Stimulated activated CD4-positive, alpha-beta T cell treated with anti-CD3 and anti-CD28 coated beads, Interleukin-4, amount 100 ng/mL, for 24 hours (primary cell): ENCODE measurements at regions not wholly inside any gene's neighbourhood (a gene's known extent, or its start where the extent isn't known, plus 50 kb on each side); places are given as distances from the start of the nearest gene placed in this dataset.
"Not testable (repeated sequence)": the region's sequence is repeated elsewhere in the genome, so short reads cannot be mapped to it uniquely, and the experiment has no call there.

Source experiments
- DNase-seq: peaks from one replicate; pipeline ENCODE4 v3.0.0-alpha.2; 2020

- DNase-seq = not testable (repeated sequence)
Measured at GRCh38 chr5:34189752-34190411, 146.9 kb upstream of the C1QTNF3 start.

DNA sequence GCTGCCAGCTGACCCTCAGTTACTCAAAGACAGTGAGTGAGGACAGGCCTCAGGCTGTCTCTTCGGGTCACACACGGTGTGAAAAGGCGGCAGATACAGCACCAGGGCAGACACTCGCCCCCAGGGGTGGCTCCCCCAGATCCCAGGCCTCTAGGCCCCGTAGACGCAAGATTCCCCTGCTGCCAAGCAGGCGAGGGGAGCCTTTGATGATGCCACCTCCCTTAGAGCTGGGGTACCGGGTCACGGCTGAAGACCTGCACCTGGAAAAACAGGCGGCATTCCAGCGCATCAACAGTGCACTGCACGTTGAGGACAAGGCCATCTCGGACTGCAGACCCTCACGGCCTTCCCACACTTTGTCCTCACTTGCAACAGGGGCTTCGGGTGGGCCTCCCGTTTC lies 147.5 kb upstream of the C1QTNF3 start:
- not testable (repeated sequence) for DNase-seq

- DNase-seq = not testable (repeated sequence)
Measured at GRCh38 chr5:34191279-34191744, 148.3 kb upstream of the C1QTNF3 start.

GRCh38 chr5:34192064-34192922 lies 149.3 kb upstream of the C1QTNF3 start:
- DNase-seq = not testable (repeated sequence)

DNA sequence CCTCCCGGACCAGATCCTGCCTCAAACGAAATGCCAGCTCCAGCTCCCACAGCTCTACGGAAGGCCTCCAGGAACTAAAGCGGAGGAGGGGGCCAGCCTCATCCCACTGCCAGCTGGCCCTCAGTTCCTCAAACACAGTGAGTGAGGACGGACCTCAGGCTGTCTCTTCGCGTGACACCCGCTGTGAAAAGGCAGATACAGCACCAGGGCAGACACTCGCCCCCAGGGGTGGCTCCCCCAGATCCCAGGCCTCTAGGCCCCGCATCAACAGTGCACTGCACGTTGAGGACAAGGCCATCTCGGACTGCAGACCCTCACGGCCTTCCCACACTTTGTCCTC lies 149.9 kb upstream of the C1QTNF3 start:
- not testable (repeated sequence) for DNase-seq

- not testable (repeated sequence) for DNase-seq
Measured at GRCh38 chr5:34193297-34193696, 150.3 kb upstream of the C1QTNF3 start.

DNA sequence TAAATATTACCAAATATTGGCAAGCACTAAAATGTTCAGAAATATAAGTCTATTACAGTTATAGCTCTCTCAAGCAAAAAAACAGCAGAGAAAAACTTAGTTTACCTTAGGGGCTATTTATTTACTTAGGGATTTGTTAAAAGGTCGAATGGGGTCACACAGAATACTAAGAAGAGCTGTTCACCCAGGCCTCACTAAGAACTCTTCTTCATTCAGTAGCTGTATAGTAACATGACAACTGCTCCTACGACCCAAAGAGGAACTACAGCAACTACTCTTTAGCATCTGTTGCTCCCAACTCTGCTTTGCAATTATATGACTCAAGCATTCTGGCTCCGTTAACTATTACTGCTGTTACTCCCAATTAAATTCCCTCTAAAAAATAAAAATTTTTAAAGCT lies 150.8 kb upstream of the C1QTNF3 start:
- not testable (repeated sequence) for DNase-seq

- not testable (repeated sequence) for DNase-seq
Measured at GRCh38 chr5:34196091-34196490, 153.1 kb upstream of the C1QTNF3 start.

GRCh38 chr5:34205347-34205746 lies 162.3 kb upstream of the C1QTNF3 start:
- DNase-seq = not testable (repeated sequence)

- DNase-seq = not testable (repeated sequence)
Measured at GRCh38 chr5:34217386-34217785, 174.4 kb upstream of the C1QTNF3 start.

DNA sequence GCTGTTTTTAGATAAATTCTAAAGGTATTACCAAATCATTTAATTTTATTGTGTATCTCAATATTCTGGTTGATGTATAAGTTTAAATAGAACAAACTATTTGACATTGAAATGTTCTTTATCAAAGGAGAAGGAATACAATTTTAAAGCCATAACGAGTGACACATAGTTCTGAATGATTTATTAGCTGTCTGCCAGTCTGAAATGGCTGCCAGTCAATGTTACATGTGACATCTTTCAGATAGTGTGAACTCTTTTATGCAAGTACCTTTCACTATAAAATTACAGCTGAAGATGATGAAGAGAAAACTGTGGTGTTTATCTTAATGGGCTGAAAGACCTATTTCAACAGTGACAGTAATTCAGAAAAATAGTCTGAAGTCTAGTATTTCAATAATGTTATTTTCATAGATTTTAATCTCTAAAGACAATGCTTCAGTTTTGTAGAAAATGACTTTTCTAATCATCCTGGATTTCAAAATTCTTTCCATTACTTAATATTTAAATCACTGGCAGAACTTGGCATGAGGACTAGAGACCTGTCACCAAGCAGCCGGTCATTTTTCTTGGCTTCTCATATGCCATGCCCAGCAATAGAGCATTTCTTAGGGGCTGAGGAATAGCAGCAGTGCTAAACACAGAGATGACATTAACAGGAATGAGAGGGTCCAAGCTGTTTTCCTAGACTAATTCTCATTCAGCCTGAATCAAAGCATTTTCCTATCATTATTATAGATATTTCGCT lies 178.5 kb upstream of the C1QTNF3 start:
- not testable (repeated sequence) for DNase-seq

GRCh38 chr5:34223158-34223557 lies 180.1 kb upstream of the C1QTNF3 start:
- not testable (repeated sequence) for DNase-seq

- DNase-seq = not testable (repeated sequence)
Measured at GRCh38 chr5:34230402-34230801, 187.4 kb upstream of the C1QTNF3 start.

GRCh38 chr5:34243802-34244201 lies 200.8 kb upstream of the C1QTNF3 start:
- not testable (repeated sequence) for DNase-seq

- peak; percentile 76 for DNase-seq
Measured at GRCh38 chr5:34244281-34245031, 201.4 kb upstream of the C1QTNF3 start.

GRCh38 chr5:34245032-34245394 lies 202.0 kb upstream of the C1QTNF3 start:
- not testable (repeated sequence) for DNase-seq

DNA sequence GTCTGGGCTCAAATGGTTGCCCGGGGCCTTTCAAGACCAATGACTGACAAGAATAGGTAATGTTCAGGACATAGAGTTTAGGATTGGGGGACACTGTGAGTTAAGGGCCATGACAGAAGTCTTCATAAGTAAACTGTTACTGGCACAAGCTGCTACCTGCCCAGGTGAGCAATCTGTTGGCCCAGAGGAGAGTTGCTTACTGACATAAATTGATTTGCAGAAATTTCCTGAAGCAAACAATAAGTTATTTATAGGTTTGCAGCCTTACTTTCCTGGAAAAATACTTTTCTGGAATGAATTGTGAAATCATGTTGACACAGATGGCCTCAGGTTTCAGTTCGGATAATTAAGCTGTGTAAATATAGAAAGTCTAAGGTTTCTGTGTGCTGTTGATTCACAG lies 202.8 kb upstream of the C1QTNF3 start:
- DNase-seq = not testable (repeated sequence)

DNA sequence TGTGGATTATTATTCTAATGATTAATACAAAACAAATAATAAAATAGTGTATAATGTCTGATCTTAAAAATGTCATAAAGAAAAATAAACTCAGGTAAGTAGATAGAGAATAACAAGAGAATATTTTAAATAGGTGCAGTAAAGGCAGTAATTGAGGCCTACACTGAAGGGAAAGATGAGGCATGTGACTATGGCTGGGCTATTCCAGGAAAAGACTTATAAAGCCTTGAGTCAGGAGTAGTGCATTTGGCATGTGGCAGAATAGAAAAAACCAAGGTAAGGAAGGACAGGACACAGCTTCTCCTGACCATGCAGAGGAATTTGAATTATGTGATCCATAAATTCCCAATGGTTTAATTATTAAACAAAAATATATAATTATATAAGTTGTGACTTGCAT lies 215.6 kb upstream of the C1QTNF3 start:
- not testable (repeated sequence) for DNase-seq

DNA sequence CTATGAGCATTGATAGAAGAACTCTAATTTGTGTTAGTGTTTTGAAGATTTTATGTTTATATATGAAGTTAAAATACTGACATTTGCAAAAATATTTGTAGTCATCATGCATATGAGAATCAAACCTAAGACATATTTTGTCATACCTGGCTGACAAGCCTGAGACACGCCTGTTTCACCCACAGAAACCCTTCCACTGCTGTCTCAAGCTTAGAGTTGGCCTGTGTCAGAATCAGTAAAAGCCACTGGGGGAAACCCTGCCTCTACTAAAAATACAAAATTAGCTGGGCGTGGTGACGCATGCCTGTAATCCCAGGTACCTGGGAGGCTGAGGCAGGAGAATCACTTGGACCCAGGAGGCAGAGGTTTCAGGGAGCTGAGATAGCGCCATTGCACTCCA lies 218.0 kb upstream of the C1QTNF3 start:
- not testable (repeated sequence) for DNase-seq

DNA sequence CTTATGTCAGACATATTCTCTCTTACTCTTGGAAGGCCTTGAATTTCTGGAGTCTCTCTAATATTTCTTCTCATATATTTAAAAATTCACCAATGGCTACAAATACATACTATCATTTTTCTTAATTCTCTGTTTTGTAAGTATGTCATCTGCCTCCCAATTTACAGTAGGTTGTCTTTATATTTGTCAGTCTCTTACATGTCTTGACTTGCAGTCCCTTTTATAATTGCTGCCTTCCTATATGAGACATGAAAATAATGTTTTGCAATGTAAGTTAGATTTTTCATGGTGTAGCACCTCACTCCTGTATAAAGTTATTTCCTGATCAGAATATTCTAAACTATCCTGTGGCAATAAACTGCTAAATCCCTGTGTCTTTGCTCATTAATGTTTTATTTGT lies 223.1 kb upstream of the C1QTNF3 start:
- not testable (repeated sequence) for DNase-seq

- not testable (repeated sequence) for DNase-seq
Measured at GRCh38 chr5:34296759-34297158, 253.7 kb upstream of the C1QTNF3 start.

DNA sequence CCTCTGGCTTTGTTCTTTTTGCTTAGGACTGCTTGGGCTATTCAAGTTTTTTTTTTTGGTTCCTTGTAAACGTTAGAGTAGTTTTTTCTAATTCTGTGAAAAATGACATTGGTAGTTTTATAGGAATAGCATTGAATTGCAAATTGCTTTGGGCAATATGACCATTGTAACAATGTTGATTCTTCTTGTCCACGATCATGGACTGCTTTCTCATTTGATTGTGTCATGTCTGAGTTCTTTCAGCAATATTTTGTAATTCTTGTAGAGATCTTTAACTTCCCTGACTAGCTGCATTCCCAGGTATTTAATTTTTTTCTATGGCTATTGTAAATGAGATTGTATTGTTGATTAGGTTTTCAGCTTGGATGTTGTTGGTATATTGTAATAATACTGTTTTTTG lies 286.2 kb upstream of the C1QTNF3 start:
- not testable (repeated sequence) for DNase-seq
